Upper lobe of left lung (tissue), 6 donors: ENCODE measurements at regions not wholly inside any gene's neighbourhood (a gene's known extent, or its start where the extent isn't known, plus 50 kb on each side); places are given as distances from the start of the nearest gene placed in this dataset.

Source experiments
- ATAC-seq, 2 donors: fragments of 200-7000 bp; cut with Tn5 transposase; one replicate each; pipeline ENCODE4 v1.9.1; 2022; ENCODE audit warnings: mild to moderate bottlenecking in 2 of 2, moderate library complexity in 2 of 2; ENCODE audit not compliant: low FRiP score in 2 of 2
- DNase-seq, 2 donors: peaks; one replicate each; pipeline ENCODE4 v3.0.0-alpha.2; 2019 to 2020
- H3K27ac ChIP-seq, 4 donors: fragments of 200-600 bp; sonication (generic); one replicate each; pipeline ENCODE4 v1.5.1; 2016 to 2019
- H3K27me3 ChIP-seq, 4 donors: fragments of 200-600 bp; sonication (generic); one replicate each; pipeline ENCODE4 v1.5.1; 2017 to 2019
- H3K36me3 ChIP-seq, 4 donors: fragments of 200-600 bp; sonication (generic); one replicate each; pipeline ENCODE4 v1.5.1; 2016 to 2019
- H3K4me1 ChIP-seq, 4 donors: fragments of 200-600 bp; sonication (generic); one replicate each; pipeline ENCODE4 v1.5.1; 2018 to 2019
- H3K4me3 ChIP-seq, 4 donors: fragments of 200-600 bp; sonication (generic); one replicate each; pipeline ENCODE4 v1.5.1; 2017 to 2019; ENCODE audit warnings: mild to moderate bottlenecking in 2 of 4, moderate library complexity in 1 of 4
- H3K9me3 ChIP-seq, 4 donors: fragments of 200-600 bp; sonication (generic); one replicate each; pipeline ENCODE4 v1.5.1; 2018 to 2019
- EP300 ChIP-seq, 4 donors: sonication (generic); formaldehyde crosslinking; IDR thresholded peaks; one replicate each; pipeline ENCODE4 v1.5.1; 2017; ENCODE audit warnings: antibody characterized with exemption in 4 of 4, control low read depth in 2 of 4
- POLR2A ChIP-seq, 4 donors: fragments of 450-650 bp; IDR thresholded peaks; one replicate each; pipeline ENCODE4 v1.5.1; 2016 to 2017; ENCODE audit warnings: antibody characterized with exemption in 4 of 4, mild to moderate bottlenecking in 2 of 4
- POLR2AphosphoS5 ChIP-seq, 2 donors: sonication (generic); formaldehyde crosslinking; IDR thresholded peaks; one replicate each; pipeline ENCODE4 v1.5.1; 2017; ENCODE audit warnings: antibody characterized with exemption in 2 of 2
- WGBS, 2 donors: methylation state at CpG; one replicate each; pipeline ENCODE4 v1.1.5; 2017 to 2018; 5-methylcytosine and 5-hydroxymethylcytosine counted together
- TF ChIP-seq, protein P1 (sequence below), 6 experiments: fragments of 450-650 bp in 4 of 6; fragments of 200-600 bp in 2 of 6; sonication (generic) in 2 of 6; IDR thresholded peaks; one replicate each; pipeline ENCODE4 v1.5.1; 2016 to 2019; ENCODE audit warnings: antibody characterized with exemption in 6 of 6
- donor health status: DM: no; HTN: no; CAD: no; lungs with moderate emphysema.
- donor health status: DM: no; HTN: yes; CAD: no; lungs with severe emphysema.

DNA sequence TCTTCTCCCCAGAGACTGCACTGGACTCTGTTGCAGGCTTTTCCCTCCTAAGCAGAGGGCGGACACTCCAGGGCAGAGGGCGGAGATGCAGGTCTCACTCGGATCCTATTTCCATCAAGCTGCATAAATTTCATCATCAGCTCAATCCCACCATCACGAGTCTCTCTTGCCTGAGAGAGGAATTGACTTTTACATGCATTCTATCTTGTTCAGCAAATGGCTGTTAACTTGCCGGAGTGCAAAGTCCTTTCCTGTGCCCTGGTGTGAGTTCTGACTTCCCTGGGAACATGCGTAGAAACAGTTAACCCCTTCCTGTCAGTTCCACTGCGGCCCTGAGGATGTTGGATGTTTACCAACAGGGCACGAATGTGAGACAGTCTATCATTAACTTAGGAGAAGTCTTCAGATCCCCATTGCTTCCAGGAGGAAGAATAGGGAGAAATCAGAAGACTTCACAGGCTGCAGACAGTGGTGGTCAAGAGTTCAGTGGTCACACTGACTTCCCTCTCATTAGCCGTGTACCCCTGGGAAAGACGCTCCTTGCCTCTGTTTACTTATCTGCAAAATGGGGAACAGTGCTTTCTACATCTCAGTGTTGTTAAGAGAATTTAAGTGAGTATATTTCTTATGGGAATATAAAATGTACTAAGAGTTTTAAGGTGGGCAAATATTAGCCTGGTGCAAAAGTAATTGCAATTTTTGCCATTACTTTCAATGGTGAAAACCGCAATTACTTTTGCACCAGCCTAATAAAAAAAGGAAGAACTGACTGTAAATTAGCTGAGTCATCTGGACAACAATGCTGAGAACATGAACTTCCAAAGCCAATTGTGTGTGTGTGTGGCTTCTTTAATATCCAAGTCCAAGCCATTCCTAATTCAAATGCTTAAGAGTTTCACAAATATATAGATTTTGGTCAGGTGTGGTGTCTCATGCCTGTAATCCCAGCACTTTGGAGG is 248.0 kb downstream of the DRD1 start:
- ATAC-seq: no peak
- 33 to 37% methylated on average over 11 of the region's 11 CpGs for WGBS, 2 donors

DNA sequence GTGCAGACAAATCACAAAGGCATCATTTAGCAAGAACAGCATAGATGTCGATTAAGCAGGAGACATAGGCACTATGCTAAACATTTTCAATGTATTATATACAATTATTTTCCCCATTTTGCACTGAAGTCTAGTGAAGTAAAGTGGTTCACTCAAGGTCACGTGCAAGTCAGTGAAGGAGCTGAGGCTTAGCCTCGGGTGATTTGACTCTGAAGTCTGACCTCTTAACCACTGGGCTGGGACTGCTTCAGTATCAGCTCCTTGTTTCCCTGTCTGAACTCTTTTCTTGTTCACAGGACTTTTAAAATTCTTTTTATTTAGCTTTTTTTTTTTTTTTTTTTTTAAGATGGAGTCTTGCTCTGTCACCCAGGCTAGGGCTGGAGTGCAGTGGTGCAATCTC is 262.7 kb downstream of the DRD1 start:
- WGBS, 2 donors: 74 to 85% methylated on average over 3 of the region's 3 CpGs
- TF ChIP-seq EP300 (IDR thresholded peaks at IDR 0.05) (no peak), POLR2A (IDR thresholded peaks at IDR 0.05) (no peak), POLR2AphosphoS5 (IDR thresholded peaks at IDR 0.05) (no peak)
- TF ChIP-seq, protein P1, sequence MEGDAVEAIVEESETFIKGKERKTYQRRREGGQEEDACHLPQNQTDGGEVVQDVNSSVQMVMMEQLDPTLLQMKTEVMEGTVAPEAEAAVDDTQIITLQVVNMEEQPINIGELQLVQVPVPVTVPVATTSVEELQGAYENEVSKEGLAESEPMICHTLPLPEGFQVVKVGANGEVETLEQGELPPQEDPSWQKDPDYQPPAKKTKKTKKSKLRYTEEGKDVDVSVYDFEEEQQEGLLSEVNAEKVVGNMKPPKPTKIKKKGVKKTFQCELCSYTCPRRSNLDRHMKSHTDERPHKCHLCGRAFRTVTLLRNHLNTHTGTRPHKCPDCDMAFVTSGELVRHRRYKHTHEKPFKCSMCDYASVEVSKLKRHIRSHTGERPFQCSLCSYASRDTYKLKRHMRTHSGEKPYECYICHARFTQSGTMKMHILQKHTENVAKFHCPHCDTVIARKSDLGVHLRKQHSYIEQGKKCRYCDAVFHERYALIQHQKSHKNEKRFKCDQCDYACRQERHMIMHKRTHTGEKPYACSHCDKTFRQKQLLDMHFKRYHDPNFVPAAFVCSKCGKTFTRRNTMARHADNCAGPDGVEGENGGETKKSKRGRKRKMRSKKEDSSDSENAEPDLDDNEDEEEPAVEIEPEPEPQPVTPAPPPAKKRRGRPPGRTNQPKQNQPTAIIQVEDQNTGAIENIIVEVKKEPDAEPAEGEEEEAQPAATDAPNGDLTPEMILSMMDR (IDR thresholded peaks at IDR 0.05): no peak
- DNase-seq (no peak), ATAC-seq (no peak)
- no peaks in the 10 kb centered on the region for H3K9me3 ChIP-seq
- H3K27me3 ChIP-seq: no peaks in the 10 kb centered on the region
- H3K36me3 ChIP-seq: no peaks in the 10 kb centered on the region
- no peaks in the 10 kb centered on the region for H3K4me1 ChIP-seq
- no peak overlapping the region for H3K27ac ChIP-seq
- H3K4me3 ChIP-seq: no peak overlapping the region

More for the DNA sequence above, 248.0 kb downstream of the DRD1 start:
- Histone ChIP-seq H3K27ac (no peak overlapping the region), H3K27me3 (no peaks in the 10 kb centered on the region), H3K4me3 (no peak overlapping the region), H3K4me1 (no peaks in the 10 kb centered on the region), H3K9me3 (no peaks in the 10 kb centered on the region), H3K36me3 (no peaks in the 10 kb centered on the region)
- no peak for DNase-seq
- TF ChIP-seq, protein P1 (IDR thresholded peaks at IDR 0.05): no peak
- TF ChIP-seq EP300 (IDR thresholded peaks at IDR 0.05) (no peak), POLR2AphosphoS5 (IDR thresholded peaks at IDR 0.05) (no peak), POLR2A (IDR thresholded peaks at IDR 0.05) (no peak)

DNA sequence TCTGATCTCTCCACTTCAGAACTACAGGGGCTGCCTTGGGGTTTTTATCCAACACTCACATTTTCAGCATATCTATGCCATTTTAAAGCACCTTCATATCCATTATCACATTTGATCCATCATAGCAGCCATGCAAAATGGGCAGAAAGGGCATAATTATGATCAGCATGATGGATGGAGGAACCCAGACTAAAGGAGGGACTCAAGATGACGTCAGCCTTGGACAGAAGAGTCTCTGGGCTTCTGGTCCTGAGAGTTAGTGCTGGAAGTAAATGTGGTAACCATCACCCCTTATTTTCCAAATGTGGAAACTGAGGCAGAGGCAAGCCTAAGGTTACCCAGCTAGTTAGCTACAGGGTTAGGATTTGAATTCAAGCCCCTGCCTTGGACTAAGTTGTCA is 273.1 kb downstream of the DRD1 start:
- H3K27ac ChIP-seq: no peak overlapping the region
- no peak for DNase-seq
- no peaks in the 10 kb centered on the region for H3K27me3 ChIP-seq
- H3K36me3 ChIP-seq: no peaks in the 10 kb centered on the region
- no peak overlapping the region for H3K4me3 ChIP-seq
- no peak for TF ChIP-seq EP300 (IDR thresholded peaks at IDR 0.05)
- TF ChIP-seq, protein P1 (IDR thresholded peaks at IDR 0.05): no peak
- TF ChIP-seq POLR2AphosphoS5 (IDR thresholded peaks at IDR 0.05): no peak
- TF ChIP-seq POLR2A (IDR thresholded peaks at IDR 0.05): no peak
- no peaks in the 10 kb centered on the region for H3K4me1 ChIP-seq
- no peaks in the 10 kb centered on the region for H3K9me3 ChIP-seq
- 70 to 81% methylated on average over 1 of the region's 1 CpG for WGBS, 2 donors
- no peak for ATAC-seq

DNA sequence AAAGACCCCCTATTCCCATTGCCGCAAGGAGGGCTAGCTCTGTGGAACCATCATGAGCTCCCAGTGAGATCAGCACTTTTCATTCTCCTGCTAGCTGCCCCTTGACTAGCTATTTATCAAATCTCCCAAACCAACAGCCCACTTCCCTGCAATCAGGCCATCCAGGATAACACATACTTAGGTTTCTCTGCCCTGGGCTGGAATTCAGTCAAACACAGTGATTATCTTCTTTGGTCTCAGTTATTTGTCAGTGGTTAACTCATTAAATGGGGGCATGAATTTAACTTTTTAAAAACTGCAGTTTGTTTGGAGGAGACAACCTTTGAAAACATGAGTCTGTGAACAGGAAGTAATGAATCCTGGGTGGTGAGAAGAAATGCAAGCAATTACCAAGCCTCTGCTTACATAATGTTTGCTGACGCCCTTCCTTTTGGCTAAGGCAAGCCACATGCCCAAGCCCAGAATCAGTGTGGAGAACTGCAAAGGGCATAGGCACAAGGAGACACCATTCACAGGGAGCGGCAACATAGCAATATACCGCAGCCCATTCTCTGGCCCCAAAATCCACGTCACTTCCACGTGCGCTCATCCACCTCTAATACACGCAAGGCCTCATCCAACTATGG is 275.0 kb downstream of the DRD1 start:
- DNase-seq (no peak), ATAC-seq (no peak)
- no peaks in the 10 kb centered on the region for H3K27me3 ChIP-seq
- no peak for TF ChIP-seq POLR2AphosphoS5 (IDR thresholded peaks at IDR 0.05)
- TF ChIP-seq EP300 (IDR thresholded peaks at IDR 0.05): no peak
- TF ChIP-seq, protein P1 (IDR thresholded peaks at IDR 0.05): no peak
- TF ChIP-seq POLR2A (IDR thresholded peaks at IDR 0.05): no peak
- H3K4me1 ChIP-seq: no peaks in the 10 kb centered on the region
- H3K36me3 ChIP-seq: no peaks in the 10 kb centered on the region
- WGBS, 2 donors: 78 to 91% methylated on average over 8 of the region's 8 CpGs
- no peak overlapping the region for H3K27ac ChIP-seq
- no peak overlapping the region for H3K4me3 ChIP-seq
- H3K9me3 ChIP-seq: no peaks in the 10 kb centered on the region
